Glomerular endothelial cell (primary cell): ENCODE measurements at regions not wholly inside any gene's neighbourhood (a gene's known extent, or its start where the extent isn't known, plus 50 kb on each side); places are given as distances from the start of the nearest gene placed in this dataset.

Experiments used
- DNase-seq: peaks from one replicate; pipeline ENCODE4 v3.0.0-alpha.2; 2011; ENCODE audit warnings: low read depth, low spot score; ENCODE audit errors: extremely low read depth

DNA sequence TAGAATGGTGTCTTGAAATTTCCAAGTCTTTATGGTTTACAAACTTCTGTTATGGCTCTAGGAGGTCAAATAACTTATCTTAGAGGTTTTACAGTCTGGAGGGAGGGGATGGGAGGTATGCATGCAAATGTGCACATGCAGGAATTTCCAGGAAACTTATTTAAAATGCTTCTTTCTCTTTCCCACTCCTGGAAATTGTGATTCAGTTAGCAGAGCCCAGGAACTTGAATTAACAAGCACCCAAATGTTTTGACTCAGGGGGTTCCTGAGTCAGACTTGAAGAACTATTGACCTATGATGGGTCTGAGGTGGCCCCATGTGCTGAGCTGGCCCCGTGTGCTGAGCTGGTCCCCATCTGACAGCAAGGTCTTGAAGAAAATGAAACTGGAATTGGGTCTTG, 669.4 kb downstream of the INHBA start:
- no peak for DNase-seq

DNA sequence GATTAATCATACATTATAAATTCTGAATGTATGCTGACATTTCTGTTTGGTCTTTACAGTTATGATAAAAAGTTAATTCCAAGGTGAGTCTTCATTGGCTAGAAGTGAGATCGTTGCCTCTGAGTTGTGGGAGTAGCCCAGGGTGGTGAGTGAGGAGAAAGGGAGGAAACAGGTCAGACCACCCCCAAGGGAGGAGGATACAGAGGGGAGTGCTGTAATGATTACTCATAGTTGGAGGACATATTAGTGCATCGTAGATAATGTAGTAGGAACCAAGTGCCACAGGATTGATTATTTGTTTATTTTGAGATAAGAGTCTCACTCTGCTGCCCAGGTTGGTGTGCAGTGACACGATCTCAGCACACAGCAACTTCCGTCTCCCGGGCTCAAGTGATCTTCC, 672.2 kb downstream of the INHBA start:
- no peak for DNase-seq

DNA sequence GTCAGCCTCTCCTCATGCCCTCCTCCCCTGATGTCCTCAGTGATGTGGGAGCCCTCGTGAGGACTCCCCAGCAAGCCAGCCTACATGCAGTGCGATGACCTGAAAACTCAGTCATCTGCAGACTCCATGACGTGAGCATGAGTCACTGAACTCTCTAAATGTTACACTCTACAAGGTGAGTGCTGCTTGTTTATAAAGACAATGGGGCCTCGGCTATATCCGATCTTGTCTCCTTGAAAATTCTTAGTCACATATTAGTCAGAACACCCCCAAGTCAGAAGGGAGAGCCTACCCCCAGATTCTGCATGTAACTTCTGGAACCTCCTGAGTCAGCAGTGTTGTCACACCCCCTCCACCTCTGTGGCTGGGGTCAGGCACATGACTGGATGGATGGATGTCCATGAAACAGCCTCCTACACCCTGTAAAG, 673.8 kb downstream of the INHBA start:
- no peak for DNase-seq

DNA sequence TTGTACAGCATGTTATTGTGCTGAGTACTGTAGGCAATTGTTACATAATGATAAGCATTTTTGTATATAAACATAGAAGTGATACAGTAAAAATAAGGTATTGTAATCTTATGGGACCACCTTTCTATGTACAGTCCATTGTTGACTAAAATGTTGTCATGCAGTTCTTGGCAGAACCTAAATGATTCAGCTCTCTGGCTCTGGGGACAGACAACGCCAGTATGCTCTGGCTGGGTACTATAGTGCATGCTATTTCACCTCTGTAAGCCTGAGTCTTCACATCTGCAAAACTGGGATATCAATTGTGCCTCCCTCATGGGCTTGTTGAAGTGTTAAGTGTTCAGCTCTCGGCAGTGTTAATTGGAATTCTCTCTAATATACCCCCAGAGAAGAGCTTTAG, 674.3 kb downstream of the INHBA start:
- no peak for DNase-seq

DNA sequence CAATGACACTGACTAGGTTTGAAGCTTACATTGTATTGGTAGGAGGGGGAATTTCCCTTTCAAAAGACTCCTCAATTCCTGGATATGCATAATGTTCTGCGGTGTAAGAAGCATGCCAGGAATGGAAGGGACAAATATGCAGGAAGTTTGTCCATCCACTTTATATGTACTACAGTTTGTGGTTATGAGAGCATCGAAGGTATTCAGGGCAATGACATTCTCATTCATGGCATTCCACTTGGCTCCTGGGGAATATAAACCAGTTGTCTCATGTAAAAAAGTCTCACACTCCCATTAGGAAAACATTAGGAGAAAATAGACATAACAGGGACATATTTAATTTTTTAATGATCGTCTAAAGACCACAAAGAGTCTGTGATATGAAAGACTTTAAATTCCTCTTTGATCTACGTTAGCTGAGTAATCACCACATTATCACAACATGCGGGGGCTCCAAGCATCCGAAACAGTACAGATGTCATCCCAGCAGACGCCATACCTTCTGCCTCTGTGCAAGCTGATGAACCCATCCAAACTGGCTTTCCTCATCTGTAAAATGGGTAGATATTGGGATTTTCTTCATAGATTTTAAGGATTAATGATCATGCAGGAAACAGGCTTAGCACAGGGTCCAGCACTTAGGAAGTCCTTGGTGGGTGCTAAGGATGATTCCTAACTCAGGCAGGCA, 675.3 kb downstream of the INHBA start:
- no peak for DNase-seq

DNA sequence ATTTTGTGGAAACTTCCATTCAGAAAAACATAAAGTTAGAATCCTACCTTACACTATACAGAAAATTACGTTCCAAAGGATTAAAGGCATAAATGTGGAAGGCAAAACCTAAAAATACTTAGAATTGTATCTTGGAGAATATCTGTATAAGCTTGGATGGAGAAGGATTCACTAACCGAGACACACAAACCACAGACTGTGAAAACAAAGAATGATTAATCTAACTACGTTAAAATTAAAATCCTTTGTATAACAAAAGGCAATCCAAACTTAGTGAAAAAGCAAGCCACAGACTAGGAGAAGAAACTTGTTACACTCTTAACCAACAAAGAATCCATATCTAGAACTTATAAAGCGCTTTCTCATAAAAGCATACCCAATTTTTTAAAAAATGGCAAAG, 678.8 kb downstream of the INHBA start:
- no peak for DNase-seq

DNA sequence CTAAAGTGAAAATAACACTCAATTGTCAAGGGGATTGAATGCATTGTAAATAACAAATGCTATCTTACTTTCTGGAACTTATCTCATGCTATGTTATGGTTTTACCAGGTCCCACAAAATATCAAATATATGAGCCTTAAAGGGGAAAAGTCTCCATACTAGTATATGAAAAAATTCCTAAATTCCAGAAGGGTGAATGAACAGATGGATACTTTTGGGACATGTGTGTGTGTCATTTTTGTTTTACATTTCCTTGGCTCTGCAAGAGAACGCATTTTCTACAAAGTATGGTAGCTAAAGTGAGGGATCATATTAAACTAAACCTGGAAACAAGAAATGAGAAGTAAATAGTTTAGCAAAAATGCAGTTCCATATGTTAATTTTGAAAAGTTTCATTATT, 682.8 kb downstream of the INHBA start:
- no peak for DNase-seq

DNA sequence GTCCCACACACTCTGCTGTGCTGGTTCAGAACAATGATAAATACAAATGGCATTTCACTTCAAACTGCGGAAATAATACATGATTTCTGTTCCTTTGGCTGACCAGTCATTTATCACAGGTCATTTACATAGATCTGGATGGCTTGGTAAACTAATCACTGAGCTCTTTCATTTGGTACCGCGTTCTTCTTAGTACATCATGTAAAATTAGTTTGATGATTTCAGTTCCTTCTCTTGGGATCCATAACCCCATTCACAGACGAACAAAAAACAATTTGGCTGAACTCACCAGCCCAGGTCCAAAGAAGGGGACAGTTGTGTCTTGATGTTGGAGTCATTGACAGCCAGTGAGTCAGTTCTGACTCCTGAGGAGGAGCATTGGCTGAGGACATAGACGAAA, 689.8 kb downstream of the INHBA start:
- no peak for DNase-seq

DNA sequence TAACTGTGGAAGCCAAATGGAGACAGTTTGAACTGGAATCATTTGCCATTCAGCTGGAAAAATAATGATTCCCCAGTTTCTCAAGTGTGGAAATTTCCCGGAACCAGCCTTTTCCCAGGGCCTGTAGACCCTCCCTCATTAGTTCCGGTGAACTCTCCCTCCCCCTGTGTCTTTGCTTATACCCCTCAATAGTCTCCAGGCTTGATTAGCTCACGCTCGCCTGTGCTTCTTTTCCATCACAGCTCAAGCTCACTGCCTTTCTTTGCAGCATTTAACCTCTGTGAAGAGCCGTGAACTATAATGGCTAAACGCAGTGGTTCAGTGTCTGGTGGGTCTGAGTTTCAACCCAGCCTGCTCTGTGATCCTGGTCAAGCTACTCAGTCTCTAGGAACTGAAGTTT, 690.8 kb downstream of the INHBA start:
- DNase-seq: no peak

DNA sequence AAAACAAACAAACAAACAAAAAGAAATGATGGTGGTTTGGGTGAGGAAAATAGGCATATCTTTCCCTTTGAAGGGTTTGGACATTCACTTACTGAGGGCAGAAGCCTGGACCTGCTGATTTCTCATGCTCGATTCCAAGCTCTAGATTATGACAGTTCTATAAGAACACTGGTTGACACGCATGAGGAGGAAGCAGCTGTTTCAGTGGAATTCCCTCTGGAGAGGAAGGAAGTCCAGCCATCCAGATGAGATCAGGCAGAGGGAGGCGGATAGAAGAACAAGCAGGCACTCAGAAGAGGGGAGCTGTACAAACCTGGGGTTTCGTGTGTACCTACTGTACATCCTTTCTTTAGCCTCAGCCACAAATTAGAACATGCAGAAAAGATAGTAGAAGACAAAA, 691.9 kb downstream of the INHBA start:
- DNase-seq: peak; percentile 55

DNA sequence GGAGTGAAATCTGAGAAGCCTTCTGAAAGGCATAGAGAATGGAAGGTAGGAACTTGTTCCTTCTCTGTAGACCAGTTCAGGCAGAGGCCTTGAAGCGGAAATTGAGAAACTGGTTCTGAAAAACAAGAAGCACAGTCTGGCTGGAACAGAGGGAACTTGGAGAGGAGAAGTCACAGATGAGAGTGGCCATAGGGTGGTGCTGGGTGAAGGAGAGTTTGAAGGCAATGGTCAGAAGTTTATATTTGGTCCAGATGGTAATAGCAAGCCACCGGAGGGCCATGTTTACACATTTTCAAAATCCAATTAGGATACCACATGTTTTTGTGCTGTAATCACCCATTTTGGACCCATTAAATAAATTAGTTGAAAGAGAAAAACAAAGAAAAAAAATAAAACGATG, 692.5 kb downstream of the INHBA start:
- no peak for DNase-seq

DNA sequence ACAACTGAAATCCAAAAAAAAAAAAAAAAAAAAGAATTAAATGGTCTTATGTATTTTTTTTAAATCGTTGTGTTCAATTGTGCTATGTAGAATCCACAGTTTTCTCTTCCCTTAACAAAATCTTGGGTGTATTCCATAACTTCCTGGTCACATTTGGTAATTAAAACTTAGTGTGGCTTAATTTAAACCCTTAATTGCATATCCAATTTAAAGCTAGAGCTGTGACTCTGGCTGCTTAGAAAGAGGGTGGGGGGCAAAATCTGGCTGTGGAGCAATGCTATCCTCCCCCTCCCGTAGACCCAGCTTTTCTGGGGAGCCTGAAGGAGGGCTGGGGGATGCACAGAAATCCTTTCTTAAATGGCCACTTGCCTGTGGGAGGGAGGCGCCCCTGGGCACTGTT, 695.1 kb downstream of the INHBA start:
- no peak for DNase-seq

DNA sequence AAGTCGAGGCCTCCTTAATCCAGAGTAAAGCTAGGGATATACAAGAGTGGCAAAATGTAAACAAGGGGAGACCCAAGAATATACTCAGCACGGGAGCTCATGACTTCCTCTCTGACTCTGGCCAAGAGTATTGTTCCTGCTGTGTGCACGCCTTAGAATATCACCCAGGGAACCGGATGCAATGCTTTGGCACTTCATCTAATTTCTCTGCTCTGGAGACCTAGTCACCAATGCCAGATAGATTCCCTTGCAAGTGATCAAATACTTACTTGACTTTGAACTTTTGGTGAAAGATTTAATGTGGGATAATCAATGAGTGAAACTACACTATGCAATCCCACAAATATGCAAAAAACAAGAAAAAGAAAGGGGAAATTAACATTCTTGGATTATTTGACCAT, 695.5 kb downstream of the INHBA start:
- no peak for DNase-seq

DNA sequence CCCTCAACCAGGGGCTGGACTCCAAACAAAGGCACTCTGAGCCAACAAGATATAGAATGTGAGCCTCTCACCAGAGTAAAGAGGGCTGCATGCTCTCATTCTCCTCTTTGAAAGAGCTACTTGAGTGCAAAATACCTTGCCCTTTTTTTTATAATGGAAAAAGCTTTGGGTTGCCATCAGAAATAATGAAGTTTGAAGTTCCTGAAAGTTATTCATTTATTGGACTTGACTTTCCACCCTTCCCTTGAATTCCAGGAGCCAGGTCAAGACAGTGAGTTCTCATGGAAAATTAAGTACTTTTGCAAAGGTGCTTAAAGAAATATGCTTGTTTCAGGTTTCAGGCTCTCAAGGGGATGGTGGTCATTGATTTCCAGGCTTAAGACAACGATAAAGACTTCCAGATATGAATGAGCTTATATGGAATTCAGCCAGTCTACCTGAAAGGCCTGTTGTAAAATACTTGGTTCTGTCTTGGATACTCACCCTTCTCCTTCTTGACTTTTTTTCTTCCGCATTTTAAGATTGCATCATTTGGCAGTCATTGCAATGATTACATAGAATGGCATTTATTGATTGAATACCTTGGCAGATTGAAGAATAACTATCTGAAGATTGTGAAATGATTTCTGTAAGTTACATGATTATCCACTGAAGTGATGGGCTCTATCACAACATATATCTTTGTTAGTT, 696.4 kb downstream of the INHBA start:
- no peak for DNase-seq

DNA sequence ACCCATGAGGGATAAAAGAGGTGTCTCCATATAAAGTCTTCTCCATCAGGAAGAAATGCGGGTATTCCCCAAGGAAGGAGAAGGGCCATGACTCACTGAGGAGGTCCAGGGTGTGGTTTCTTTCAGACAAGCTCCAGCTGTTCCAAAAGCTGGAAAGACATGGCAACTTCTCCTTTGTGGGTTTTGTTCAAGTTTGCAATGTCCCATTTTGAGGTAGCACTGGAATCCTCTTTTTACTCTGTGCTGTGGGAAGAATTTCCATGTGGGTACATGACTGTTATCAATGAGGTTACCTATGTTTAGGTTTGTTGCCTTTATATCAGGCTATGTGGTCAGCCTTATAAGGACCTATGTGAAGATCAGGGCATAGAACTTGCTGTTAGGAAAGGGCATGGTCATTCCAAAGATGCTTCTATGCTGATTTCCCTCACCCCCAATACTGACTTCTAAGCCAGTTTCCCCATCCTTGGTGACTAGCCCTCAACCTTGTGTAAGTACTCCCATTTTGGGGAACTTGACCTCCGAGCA, 697.5 kb downstream of the INHBA start:
- DNase-seq: no peak

DNA sequence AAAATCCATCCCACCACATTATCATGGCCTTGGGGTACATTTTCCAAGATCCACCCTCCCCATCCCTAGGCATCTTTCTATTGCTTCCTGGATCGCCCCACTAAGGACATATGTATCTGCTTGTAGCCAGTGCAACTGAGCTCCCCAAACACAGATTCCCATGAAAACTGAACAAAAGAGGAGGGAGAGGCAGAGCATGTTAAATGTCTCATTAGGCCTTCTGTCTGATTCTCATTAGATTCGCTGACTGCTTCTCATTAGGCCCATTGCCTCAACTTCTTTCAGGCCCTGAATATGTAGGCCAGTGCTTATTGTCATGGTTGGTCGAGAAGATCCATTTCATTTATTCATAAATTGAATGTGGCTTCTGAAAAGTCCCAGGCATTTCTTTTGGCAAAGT, 698.9 kb downstream of the INHBA start:
- no peak for DNase-seq

DNA sequence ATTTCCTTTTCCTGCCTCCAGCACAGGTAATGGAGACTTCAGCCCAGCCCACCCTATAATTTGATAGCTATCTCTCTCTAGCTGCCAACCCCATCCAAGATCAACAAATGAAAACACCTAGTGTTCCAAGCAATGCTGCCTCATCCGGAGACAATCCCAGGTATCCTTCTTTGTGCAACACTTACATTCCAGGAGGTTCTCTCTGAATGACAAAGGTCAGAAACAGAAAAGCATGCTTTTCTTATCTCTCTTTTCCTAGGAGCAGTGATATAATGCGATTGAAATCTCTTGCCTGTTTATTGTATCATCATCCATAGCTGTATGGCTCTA, 699.3 kb downstream of the INHBA start:
- no peak for DNase-seq

DNA sequence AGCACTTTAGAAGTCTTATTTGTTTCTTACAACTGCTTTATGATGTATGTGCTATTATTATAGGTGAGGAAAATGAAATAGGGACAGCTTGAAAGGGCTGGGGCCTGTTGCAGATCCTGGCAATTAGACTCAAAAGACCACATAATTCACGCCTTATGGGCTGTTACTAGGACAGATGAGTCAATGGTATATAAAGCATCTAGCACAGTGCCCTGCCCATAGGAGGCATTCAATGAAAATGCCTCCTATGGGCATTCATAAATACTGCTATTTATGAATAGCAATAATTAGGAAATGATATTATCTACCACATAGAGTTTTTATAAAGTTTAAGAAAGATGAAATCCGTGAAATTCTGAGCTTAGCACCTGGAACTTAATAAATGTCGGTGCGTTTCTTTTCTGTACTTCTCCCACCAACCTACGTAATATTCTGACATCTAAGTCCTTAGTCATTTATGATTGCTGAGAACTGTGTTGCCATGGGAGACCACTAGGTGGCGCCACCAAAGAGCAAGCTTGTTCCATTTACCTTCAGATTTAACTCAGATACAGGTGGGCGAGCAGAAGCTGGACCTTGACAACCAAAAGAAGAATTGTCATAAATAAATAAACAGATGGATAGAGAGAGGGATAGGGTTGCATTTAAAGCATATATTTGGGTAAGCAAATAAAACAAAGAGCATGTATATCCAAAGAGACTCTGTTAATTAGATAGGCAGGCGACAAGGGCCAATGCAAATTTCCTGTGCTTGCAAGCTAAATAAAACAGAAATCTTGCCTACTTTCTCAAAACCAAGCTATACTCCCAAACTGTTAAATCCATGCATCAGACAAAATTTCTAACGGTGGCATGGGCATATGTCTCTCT, 699.9 kb downstream of the INHBA start:
- DNase-seq: peak; percentile 65

DNA sequence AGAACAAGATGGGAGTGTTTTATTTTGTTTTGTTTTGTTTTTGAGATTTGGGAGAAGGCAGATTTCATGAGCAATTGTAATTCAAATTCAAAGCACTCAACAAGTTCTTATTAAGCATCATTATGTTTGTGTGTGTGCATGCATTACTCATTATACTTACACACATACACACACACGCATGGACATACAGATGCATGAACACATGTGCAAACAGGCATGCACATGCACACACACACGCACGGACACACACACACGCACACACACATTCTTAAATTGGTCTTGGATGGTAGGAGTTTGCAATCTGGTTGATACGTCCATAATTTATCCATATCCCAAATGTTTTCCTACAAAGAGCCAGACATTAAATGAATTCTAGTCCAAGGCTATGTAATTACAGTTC, 702.8 kb downstream of the INHBA start:
- DNase-seq: no peak

DNA sequence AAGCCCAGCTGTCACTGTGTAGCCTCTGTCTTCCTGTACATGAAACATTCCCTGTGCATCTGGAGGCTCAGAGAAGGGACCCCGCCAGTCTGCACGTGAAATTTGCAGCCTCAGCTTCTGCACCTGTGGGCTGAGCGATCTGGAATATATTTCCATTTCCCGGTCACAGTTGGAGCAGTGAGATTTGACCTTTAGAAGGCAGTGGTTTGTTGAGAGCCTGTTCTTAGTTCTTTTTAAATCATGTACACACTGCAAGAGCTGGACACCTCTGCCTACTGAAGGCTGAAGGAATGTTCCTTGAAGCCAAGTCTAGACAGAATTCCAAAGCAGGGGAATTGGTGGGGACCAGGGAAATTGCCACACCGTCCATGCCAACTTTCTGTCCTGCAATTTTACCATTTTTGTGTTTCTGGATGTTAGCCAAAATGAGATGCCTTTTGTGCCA, 706.6 kb downstream of the INHBA start:
- DNase-seq: no peak

DNA sequence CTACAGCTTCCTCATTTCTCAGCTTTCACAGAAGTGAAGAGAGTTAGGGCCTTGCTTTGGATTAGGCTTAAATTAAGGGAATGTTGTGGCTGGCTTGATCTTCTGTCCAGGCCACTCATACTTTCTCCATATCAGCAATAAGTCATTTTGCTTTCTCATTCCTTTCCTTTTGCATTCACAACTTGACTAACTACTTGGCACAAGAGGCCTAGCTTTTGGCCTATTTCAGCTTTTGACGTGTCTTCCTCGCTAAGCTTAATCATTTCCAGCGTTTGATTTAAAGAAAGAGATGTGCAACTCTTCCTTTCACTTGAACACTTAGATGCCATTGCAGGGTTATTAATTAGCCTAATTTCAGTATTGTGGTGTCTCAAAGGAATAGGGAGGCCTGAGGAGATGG, 712.0 kb downstream of the INHBA start:
- DNase-seq: no peak

DNA sequence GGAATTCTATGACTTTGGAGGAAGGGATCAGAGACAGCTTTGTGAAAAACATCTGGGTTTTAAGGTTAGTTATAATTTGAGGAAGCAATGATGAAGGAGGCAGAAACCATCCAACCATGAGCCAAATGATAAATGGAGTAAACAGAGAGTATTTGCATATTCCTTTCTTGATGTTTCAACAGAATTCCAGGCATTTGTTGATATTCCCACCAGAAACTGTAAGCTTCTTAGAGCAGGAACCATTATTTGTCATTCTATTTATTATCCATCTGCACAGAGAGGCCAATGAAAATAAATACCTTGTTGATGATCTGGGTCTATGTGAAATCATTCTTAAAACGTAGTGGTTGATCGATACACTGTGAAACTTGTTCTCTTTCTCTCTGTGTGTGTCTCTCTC, 715.3 kb downstream of the INHBA start:
- DNase-seq: no peak
